ENCODE measurements at regions not wholly inside any gene's neighbourhood (a gene's known extent, or its start where the extent isn't known, plus 50 kb on each side); places are given as distances from the start of the nearest gene placed in this dataset.

- Histone ChIP-seq H3K9ac (no peak overlapping the region), H3K79me2 (ENCODE audit: insufficient read depth, low read depth) (no peaks in the 10 kb centered on the region), H3K27me3 (ENCODE audit: insufficient read depth, low read depth) (no peaks in the 10 kb centered on the region), H4K20me1 (ENCODE audit: insufficient read depth) (no peaks in the 10 kb centered on the region), H3K36me3 (ENCODE audit: insufficient read depth) (no peaks in the 10 kb centered on the region), H3K27ac (no peak overlapping the region), H3K4me2 (no peak overlapping the region), H2AFZ (ENCODE audit: low read depth) (no peak overlapping the region), H3K4me1 (ENCODE audit: low read depth, poor library complexity, severe bottlenecking) (no peaks in the 10 kb centered on the region), H3K4me3 (IDR thresholded peaks at IDR 0.05; ENCODE audit: insufficient read depth, low read depth, low read length) (no peak overlapping the region)
- TF ChIP-seq, protein P1, sequence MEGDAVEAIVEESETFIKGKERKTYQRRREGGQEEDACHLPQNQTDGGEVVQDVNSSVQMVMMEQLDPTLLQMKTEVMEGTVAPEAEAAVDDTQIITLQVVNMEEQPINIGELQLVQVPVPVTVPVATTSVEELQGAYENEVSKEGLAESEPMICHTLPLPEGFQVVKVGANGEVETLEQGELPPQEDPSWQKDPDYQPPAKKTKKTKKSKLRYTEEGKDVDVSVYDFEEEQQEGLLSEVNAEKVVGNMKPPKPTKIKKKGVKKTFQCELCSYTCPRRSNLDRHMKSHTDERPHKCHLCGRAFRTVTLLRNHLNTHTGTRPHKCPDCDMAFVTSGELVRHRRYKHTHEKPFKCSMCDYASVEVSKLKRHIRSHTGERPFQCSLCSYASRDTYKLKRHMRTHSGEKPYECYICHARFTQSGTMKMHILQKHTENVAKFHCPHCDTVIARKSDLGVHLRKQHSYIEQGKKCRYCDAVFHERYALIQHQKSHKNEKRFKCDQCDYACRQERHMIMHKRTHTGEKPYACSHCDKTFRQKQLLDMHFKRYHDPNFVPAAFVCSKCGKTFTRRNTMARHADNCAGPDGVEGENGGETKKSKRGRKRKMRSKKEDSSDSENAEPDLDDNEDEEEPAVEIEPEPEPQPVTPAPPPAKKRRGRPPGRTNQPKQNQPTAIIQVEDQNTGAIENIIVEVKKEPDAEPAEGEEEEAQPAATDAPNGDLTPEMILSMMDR (conservative IDR thresholded peaks at IDR 0.05; ENCODE audit: low read depth, low read length) = no peak
Measured at GRCh38 chr4:55256787-55257186, 89.3 kb upstream of the SRD5A3 start.

DNA sequence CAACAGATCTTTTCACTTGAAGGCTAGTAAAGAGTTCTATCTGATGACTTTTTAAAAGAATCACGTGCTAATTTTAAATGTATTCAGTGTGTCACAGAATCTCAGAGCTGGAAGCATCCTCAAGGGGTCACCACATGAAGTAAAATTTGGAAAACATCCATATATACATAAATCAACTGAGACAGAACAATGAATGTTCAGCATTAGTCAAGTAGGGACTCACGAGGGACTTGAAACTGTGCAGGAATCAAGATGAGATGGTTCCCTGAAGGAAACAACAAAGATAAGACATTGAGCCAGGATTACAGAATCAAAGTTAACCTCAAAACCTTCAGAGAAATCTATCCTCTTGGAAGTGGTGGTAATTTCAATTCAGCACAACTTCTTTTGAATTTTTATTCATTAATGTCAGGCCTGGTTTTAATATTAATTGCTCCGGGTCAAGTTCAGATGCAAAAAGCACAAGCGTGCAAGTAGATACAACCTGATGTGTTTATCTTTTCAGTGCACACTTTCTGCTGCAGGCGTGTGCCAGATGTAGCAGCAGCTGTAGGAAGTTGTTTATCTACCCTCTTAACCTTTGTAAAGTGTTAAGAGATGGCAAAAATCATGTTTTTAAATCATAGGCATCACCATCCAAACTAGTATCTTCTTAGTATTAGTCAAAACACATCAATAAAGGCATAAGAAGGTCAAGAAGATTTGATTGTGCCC lies 87.7 kb upstream of the SRD5A3 start:
- no peaks in the 10 kb centered on the region for H3K4me1 ChIP-seq (ENCODE audit: low read depth, poor library complexity, severe bottlenecking)
- no peaks in the 10 kb centered on the region for H4K20me1 ChIP-seq (ENCODE audit: insufficient read depth)
- no peaks in the 10 kb centered on the region for H3K79me2 ChIP-seq (ENCODE audit: insufficient read depth, low read depth)
- no peaks in the 10 kb centered on the region for H3K27me3 ChIP-seq (ENCODE audit: insufficient read depth, low read depth)
- no peak overlapping the region for H3K9ac ChIP-seq
- H3K4me2 ChIP-seq = no peak overlapping the region
- H2AFZ ChIP-seq (ENCODE audit: low read depth) = no peak overlapping the region
- no peak overlapping the region for H3K27ac ChIP-seq
- TF ChIP-seq, protein P1 (conservative IDR thresholded peaks at IDR 0.05; ENCODE audit: low read depth, low read length) = no peak
- H3K36me3 ChIP-seq (ENCODE audit: insufficient read depth) = no peaks in the 10 kb centered on the region
- no peak overlapping the region for H3K4me3 ChIP-seq (IDR thresholded peaks at IDR 0.05; ENCODE audit: insufficient read depth, low read depth, low read length)

GRCh38 chr4:55259294-55259693 lies 86.7 kb upstream of the SRD5A3 start:
- Histone ChIP-seq H4K20me1 (ENCODE audit: insufficient read depth) (no peaks in the 10 kb centered on the region), H2AFZ (ENCODE audit: low read depth) (no peak overlapping the region), H3K4me3 (IDR thresholded peaks at IDR 0.05; ENCODE audit: insufficient read depth, low read depth, low read length) (no peak overlapping the region), H3K4me2 (no peak overlapping the region), H3K27me3 (ENCODE audit: insufficient read depth, low read depth) (no peaks in the 10 kb centered on the region), H3K79me2 (ENCODE audit: insufficient read depth, low read depth) (no peaks in the 10 kb centered on the region), H3K9ac (no peak overlapping the region), H3K4me1 (ENCODE audit: low read depth, poor library complexity, severe bottlenecking) (no peaks in the 10 kb centered on the region), H3K27ac (no peak overlapping the region), H3K36me3 (ENCODE audit: insufficient read depth) (no peaks in the 10 kb centered on the region)
- TF ChIP-seq, protein P1 (conservative IDR thresholded peaks at IDR 0.05; ENCODE audit: low read depth, low read length) = no peak

DNA sequence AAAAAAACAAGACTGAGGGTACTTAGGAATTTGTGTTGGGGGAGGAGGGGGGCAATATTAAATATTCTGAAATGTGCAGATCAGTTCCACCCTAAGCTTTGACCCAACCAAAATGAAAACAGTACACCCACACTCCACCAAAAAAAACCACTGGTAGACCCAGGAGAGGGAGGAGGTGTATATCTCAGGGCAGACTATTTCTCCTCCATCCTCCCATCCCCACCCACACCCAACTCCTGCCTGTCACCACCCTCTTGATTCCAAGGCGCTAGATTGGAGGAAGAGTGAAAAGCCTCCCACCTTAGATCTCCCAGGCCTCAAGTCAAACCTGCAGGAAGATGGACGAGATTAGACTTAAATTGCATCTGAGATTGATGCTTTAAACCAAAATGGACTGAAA lies 76.6 kb upstream of the SRD5A3 start:
- H2AFZ ChIP-seq (ENCODE audit: low read depth) = no peak overlapping the region
- TF ChIP-seq, protein P1 (conservative IDR thresholded peaks at IDR 0.05; ENCODE audit: low read depth, low read length) = no peak

More for the DNA sequence above, 76.6 kb upstream of the SRD5A3 start:
- no peak overlapping the region for H3K4me2 ChIP-seq
- no peaks in the 10 kb centered on the region for H4K20me1 ChIP-seq (ENCODE audit: insufficient read depth)
- H3K27ac ChIP-seq = no peak overlapping the region
- no peaks in the 10 kb centered on the region for H3K79me2 ChIP-seq (ENCODE audit: insufficient read depth, low read depth)
- no peak overlapping the region for H3K9ac ChIP-seq
- no peak overlapping the region for H3K4me3 ChIP-seq (IDR thresholded peaks at IDR 0.05; ENCODE audit: insufficient read depth, low read depth, low read length)
- H3K36me3 ChIP-seq (ENCODE audit: insufficient read depth) = no peaks in the 10 kb centered on the region
- H3K4me1 ChIP-seq (ENCODE audit: low read depth, poor library complexity, severe bottlenecking) = no peaks in the 10 kb centered on the region
- no peaks in the 10 kb centered on the region for H3K27me3 ChIP-seq (ENCODE audit: insufficient read depth, low read depth)

All from KMS-11 (cell line).